Stromal cell of bone marrow (primary cell): ENCODE measurements at regions not wholly inside any gene's neighbourhood (a gene's known extent, or its start where the extent isn't known, plus 50 kb on each side); places are given as distances from the start of the nearest gene placed in this dataset.
"Not testable (repeated sequence)": the region's sequence is repeated elsewhere in the genome, so short reads cannot be mapped to it uniquely, and the experiment has no call there.

Experiments
- DNase-seq: peaks from one replicate; pipeline ENCODE4 v3.0.0-alpha.2; 2012; ENCODE audit warnings: low read depth

- no peak for DNase-seq
These were observed 139.8 kb downstream of the ARRDC3 start for GRCh38 chr5:91243286-91243685.

- not testable (repeated sequence) for DNase-seq
These were observed 141.7 kb downstream of the ARRDC3 start for GRCh38 chr5:91241460-91241859.

DNA sequence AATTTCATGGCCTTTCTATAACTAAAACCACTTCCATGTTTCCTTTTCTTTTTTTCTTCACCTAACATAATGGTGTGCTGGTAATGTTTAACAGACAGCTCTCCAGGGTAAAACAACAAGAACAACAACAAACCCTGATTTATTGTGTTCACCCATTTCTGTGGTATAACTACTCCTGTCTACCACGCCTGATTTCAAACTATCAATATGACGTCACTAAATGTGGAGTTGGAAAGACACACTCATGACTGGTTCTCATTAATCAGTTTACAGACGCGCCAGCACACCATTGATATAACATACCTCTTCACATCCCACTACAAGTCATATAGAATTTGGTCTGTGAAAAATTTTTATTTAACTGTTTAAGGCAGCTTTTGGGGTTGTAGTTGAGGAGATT lies 142.9 kb downstream of the ARRDC3 start:
- no peak for DNase-seq

- DNase-seq = no peak
These were observed 147.8 kb downstream of the ARRDC3 start for GRCh38 chr5:91235271-91235694.

DNA sequence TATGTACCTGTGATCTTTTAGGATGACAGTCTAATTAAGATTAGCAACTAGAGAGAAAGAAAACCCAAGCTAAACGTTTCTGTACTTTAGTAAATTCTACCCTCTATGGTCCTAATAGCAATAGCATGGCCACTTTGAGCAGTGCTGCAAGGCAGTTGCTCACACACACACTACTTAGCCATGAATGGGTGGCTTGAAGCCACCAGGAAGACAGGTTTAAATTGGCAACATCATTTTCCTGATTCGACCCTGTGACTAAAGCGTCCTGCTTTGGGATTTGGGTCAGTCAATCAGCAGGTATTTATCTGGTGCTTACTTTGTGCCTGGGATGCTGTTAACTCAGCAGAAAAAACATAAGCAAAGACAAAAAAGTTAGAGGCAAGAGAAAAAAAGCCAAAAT lies 150.6 kb downstream of the ARRDC3 start:
- DNase-seq = no peak

GRCh38 chr5:91229031-91229727 lies 153.9 kb downstream of the ARRDC3 start:
- DNase-seq = no peak

GRCh38 chr5:91228188-91228587 lies 154.9 kb downstream of the ARRDC3 start:
- DNase-seq = no peak

DNA sequence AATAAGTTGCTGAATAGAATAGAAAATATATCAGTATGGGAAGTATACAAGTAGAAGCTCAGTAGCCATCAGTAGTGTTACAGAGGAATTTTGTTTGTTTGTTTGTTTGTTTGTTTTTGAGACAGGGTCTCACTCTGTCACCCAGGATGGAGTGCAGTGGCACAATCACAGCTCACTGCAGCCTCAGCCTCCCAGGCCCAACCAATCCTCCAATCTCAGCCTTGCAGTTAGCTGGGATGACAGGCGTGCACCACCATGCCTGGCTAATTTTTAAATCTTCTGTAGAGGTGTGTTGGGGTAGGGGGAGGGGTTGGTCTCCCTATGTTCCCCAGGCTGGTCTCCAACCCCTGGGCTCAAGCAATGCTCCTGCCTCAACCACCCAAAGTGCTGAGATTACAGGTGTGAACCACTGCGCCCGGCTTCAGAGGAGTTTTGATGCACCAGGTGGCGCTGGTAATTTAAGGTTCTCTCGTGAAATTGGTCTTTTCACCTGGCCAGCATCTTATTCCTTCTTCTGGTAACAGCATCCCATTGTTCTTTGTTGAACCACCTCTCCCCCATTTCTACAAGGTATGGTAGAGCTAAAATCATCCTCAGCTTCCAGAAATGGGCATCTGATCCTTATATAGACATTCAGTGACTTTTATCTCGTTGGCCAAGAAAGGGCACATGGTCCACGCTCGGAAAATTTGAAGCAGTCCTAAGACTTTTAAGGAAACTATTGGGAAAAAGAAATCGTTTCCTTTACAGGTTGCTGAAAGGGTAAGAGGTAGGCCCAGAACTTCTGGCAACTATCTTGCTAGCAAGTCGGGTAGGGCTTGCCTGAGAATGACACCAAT lies 157.1 kb downstream of the ARRDC3 start:
- no peak for DNase-seq

DNA sequence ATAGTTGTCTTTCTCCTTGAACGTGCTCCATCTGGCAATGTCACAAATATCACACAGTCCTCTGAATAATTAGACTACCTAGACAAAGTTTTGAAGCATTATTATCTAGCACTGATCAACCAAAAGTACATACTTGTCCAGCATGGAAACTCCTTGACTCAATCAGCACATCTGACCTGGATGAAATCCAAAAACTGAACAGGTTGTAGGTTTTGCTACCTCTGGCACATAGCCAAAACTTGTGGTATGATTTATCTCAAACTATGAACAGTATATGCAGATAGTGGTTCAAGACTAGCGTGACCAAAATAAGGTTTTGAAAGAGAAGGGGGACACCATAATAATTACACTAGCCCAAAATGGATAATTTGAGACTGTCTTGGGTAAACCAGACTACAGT lies 158.1 kb downstream of the ARRDC3 start:
- DNase-seq = no peak

- DNase-seq = no peak
These were observed 158.7 kb downstream of the ARRDC3 start for GRCh38 chr5:91224456-91224855.

DNA sequence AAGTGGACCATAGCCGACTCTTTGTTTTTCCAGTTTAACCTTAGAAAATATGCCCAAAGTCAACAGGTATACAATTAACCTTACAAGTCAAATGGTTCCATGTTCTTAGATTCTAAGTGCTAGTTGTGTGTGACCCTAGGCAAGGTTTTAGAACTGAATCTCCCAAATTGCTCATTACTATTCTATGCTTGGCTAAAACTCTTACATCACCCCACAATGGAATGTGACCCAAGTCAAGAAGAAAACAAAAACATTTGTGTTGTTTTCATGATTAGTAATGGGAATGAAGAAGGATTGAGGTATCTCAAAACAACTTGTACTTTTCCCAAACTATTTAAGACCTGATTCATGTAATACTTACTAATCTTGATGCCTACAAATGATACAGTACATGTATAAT lies 159.2 kb downstream of the ARRDC3 start:
- no peak for DNase-seq

DNA sequence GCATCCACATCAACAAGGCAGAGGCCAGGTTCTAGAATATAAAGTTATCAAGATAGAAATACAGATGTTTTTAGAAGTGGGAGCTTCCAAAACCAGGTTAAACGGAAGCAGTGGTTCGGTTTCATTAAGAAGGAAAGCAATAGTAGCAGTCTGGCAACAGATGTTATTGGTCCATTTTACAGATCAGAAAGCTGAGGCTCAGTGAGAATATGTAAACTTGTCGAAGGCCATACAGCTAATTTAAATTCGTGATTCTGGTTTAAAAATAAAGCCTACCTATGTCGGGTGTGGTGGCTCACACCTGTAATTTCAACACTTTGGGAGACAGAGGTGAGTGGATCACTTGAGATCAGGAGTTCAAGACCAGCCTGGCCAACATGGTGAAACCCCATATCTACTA lies 160.6 kb downstream of the ARRDC3 start:
- no peak for DNase-seq

GRCh38 chr5:91221917-91222316 lies 161.2 kb downstream of the ARRDC3 start:
- DNase-seq = no peak

DNA sequence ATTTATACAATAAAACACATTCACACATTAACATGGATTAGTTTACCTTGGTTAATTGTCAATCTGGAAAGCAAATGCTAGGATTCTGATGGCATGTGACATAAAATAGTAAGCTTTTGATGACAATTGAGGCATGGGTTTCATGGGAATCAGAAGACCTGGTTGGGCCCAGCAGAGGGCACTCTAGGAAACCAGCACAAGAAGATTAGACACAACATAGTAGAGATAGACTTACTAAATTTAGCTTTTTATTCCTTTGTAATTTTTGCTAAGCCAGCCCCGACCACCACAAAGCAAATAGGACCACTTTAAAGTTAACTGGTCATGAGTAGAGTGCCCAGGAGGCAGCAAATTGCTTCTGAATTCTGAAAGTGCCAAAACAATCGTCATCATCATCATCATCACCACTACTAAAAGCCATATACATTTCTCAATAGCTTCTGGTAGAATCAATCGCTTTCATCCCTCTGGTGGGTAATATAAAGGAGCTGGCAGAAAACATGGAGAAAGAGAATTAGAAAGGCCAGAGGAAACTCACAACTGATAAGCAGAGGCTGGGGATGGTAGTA lies 163.2 kb downstream of the ARRDC3 start:
- no peak for DNase-seq

GRCh38 chr5:91219091-91219802 lies 163.9 kb downstream of the ARRDC3 start:
- peak; percentile 72 for DNase-seq

GRCh38 chr5:91217859-91218258 lies 165.3 kb downstream of the ARRDC3 start:
- DNase-seq = no peak

DNA sequence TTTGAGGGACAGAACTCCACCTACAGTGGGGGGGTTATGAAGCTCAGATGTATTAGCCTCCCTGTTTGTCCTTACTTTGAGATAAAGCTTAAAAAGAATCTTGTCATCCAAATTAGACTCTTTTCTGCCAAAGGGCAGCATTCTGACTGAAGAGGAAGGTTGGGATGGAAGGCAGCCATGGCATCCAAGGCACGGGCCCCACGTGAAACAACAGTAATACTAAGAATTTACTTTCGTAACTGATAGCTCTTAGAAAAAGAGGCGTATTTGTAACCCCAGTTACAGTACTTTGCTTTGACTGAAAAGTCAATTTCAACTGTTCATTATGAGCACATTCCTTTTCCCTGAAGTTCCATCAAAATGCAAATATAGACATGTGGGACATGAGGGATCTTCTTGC lies 168.5 kb downstream of the ARRDC3 start:
- DNase-seq = no peak
